GM12873 (cell line): ENCODE measurements at regions not wholly inside any gene's neighbourhood (a gene's known extent, or its start where the extent isn't known, plus 50 kb on each side); places are given as distances from the start of the nearest gene placed in this dataset.

ENCODE experiments used
- CTCF ChIP-seq: IDR thresholded peaks from 2 replicates; pipeline ENCODE4 v1.5.1; 2012; ENCODE audit warnings: low read depth, mild to moderate bottlenecking, moderate library complexity, low read length, control low read depth; ENCODE audit not compliant: insufficient read depth; ENCODE audit errors: missing control alignments

- no peak for TF ChIP-seq CTCF
These were observed 368.2 kb downstream of the BTG1 start for GRCh38 chr12:91777268-91777992.

DNA sequence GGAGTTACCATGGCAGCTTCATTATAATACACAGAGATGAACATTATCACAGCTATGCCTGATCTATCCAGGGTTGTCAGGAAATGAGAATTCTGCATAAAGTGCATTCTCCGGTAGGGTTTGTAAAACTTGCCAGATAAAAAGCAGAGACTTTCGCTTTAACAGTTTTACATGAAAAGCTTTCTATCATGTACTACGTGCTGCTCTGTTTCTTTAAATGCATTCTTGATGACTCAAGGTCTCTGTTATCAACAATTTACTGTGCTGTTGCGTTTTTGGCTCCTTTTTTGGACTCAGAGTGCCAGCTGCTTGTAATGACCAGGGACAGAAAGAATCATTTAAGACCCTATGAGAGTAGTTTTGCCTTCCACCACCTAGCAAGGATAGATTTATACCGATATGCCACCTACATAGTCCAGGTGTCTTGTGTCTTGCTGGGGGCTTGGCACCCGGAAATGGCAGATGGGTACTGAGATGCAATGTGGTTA, 371.2 kb downstream of the BTG1 start:
- no peak for TF ChIP-seq CTCF

GRCh38 chr12:91773749-91774429, 371.8 kb downstream of the BTG1 start:
- no peak for TF ChIP-seq CTCF

DNA sequence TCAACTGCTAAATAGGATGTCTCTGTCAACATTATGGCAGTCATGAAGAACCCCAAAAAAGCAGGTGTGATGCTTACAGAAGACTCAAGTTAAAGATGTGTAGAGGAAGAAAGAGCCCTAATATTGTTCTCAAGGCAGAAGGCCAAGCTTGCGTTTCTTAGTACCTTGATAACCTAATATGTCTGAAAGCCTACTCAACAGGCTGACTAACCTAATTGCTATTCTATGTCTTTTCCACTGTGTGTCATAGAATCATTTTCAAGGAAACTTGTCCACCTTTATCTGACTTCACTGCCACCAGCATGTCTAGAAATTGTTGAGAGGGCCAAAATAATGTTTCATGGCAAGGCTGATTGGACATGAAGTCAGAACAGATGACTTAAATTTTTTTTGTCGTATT, 373.2 kb downstream of the BTG1 start:
- no peak for TF ChIP-seq CTCF

DNA sequence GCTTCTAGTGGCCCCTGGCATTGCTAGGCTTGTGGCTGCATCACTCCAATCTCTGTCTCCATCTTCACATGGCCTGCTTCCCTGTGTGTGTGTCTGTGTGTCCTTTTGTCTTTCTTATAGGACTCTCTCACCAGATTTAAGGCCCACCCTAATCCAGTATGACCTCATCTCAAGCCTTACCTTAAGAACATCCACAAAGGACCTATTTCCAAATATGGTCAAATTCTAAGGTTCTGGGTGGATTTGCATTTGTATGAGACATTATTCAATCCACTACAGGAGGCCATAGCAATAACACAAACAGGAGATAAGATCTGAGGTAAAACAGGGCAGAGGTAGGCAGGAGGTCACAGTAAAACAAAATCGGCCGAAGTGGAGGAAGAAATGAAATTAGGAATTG, 375.9 kb downstream of the BTG1 start:
- no peak for TF ChIP-seq CTCF

DNA sequence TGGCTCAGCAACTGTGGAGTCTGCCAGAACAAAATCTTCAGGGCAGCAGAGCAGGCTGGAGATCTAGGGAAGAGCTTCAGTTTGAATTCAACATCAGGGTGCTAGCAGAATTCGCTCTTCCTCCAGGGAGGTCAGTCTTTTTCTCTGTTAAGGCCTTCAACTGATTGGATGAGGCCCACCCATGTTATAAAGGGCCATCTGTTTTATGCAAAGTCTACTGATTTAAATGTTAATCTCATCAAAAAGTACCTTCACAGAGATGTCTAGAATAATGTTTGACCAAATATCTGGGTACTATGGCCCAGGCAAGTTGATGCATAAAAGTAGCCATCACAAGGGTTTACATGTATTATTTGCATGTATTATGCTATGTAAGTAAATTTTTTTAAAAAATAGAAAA, 378.4 kb downstream of the BTG1 start:
- no peak for TF ChIP-seq CTCF

GRCh38 chr12:91766454-91766853, 379.2 kb downstream of the BTG1 start:
- no peak for TF ChIP-seq CTCF
